VCaP (cell line): ENCODE measurements at regions not wholly inside any gene's neighbourhood (a gene's known extent, or its start where the extent isn't known, plus 50 kb on each side); places are given as distances from the start of the nearest gene placed in this dataset.
A peak's percentile ranks its signal among the peaks of the same experiment; 100 is the strongest.

Experiments
- H3K27ac ChIP-seq: fragments of 450-650 bp; 2 replicates; pipeline ENCODE4 v1.5.1; 2017
- TF ChIP-seq, protein P1 (sequence below): fragments of 450-650 bp; conservative IDR thresholded peaks from 2 replicates; pipeline ENCODE4 v1.5.1; 2017; ENCODE audit warnings: mild to moderate bottlenecking, moderate library complexity

DNA sequence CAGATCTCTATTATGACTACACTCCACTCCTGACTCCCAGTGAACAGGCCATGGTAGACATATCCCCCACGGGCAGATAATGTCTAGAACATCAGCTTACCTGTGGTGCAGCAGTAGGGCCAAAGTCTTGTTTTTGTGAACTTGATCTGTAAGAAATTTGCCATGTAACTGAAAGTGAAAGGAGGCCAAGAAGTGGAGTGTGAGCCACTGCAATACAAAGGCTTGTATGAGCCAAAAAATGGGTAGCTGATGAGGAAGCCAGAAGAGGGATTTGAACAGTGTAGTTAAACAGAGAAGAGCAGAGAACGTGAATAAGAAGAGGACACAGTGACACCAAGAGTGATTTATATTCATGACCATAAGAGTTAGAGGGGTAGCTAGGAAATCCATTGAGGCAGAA is 361.7 kb downstream of the DMRT2 start:
- TF ChIP-seq, protein P1, sequence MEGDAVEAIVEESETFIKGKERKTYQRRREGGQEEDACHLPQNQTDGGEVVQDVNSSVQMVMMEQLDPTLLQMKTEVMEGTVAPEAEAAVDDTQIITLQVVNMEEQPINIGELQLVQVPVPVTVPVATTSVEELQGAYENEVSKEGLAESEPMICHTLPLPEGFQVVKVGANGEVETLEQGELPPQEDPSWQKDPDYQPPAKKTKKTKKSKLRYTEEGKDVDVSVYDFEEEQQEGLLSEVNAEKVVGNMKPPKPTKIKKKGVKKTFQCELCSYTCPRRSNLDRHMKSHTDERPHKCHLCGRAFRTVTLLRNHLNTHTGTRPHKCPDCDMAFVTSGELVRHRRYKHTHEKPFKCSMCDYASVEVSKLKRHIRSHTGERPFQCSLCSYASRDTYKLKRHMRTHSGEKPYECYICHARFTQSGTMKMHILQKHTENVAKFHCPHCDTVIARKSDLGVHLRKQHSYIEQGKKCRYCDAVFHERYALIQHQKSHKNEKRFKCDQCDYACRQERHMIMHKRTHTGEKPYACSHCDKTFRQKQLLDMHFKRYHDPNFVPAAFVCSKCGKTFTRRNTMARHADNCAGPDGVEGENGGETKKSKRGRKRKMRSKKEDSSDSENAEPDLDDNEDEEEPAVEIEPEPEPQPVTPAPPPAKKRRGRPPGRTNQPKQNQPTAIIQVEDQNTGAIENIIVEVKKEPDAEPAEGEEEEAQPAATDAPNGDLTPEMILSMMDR: no peak
- H3K27ac ChIP-seq: no peak overlapping the region

DNA sequence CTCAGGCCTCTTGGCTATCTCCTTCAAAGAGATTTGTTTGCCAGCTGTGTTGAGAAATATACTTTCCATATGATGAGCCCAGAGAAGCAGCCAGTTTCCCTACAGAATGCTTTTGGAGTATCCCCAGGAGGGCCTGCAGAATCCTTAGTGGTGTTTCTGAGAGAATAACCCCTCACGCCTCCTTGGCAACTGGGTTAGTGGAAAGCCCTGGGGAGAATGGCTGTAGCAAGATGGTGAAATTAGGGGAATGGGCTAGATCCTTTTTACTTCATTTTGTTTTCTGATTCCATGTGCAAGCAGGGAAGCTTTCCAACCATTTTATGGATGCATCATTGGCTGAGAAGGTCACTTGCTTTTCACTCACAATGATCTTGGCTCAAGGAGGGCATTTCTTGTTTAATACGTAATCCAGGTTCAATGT is 364.6 kb downstream of the DMRT2 start:
- TF ChIP-seq, protein P1: no peak
- H3K27ac ChIP-seq: no peak overlapping the region

DNA sequence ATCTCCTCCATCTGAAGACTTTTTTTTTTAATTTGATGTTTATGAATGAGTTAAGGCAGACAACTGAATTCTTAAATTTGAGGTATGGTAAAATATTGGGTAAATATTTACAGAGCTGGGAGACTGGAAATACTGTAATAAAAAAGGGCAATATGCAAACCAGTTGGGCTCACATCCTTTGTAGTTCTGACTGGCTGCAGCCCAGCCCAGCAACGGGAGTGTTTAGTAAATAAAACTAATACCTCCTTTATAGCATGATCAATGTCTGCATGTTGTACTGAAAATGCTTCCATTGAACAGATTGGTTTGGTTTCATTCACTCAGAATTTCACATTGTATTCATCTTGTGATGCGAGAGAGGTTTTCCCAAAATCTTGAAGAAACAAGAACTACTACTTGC is 365.0 kb downstream of the DMRT2 start:
- TF ChIP-seq, protein P1: no peak
- H3K27ac ChIP-seq: no peak overlapping the region

DNA sequence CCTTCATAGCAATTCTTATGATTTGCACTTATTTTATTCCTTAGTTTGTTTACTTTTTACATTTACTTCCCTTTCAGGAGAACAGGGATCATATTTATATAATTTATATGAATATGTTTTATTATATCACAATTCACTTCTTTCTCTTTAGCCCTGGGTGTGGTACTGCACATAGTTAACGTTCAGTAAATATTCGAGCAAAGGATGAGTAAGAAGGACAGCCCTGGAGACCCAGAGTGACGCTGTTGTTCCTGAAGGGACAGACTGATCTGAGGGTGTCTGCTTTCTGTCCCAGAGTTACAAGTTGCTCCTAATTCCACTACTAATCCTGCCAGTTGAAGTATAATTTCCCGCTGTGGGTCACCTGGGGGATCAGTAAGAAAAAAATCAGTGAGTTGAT is 366.1 kb downstream of the DMRT2 start:
- TF ChIP-seq, protein P1: no peak
- H3K27ac ChIP-seq: no peak overlapping the region

DNA sequence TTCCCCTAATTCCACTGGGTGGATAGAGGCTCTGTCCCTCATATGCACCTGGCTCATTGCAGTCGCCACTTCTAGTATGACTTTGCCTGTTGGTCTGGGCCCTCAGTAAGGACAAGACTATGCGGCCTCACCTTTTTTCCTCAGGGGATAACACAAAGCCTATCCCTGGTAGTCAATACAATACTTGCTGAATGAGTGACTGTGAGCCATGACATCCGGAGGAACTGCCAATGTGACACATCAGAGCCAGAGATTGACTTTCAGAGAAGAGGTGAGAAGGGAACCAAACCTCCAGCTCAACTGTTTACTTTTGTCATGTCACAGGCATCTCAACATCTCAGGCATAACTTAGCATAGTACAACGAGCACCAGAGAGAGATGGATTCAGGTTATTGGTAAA is 371.3 kb downstream of the DMRT2 start:
- TF ChIP-seq, protein P1: no peak
- no peak overlapping the region for H3K27ac ChIP-seq

DNA sequence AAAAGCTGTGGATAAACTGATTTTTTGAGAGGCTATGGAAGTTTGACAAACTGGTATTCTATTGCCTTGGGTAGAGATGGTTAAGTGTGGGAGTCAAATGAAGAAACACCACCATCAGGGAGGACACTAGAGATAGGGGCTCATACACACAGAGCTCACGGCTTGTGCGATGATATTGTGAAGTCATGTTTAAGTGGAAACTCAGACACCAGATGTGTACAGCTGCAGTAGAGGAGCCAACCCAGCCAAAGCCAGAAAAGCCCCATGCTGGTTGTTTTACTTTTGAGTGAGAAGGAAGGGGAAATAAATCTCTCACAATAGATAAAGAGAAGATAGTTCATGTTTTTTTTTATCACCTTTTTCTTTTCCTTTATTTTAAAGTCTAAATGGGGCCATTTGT is 377.7 kb downstream of the DMRT2 start:
- TF ChIP-seq, protein P1: no peak
- no peak overlapping the region for H3K27ac ChIP-seq

DNA sequence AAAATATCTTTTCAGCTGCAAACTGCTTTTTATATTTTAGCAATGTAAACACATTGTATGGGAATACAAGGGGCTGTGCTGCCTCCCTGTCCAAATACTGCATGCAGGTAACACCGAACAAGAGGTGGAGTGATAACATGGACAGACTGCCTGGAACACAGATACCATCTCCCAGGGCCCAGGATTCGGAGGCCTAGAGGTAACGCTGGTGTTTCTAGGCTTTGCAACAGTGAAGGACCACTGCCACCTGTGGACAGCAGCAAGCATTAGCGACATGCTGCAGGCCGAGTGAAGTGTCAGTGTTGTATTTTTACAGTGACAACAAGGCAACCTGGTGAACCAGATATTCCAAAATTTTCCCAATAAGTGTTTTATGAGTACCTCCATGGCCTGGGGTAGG is 379.1 kb downstream of the DMRT2 start:
- H3K27ac ChIP-seq: no peak overlapping the region
- TF ChIP-seq, protein P1: peak; percentile 77

DNA sequence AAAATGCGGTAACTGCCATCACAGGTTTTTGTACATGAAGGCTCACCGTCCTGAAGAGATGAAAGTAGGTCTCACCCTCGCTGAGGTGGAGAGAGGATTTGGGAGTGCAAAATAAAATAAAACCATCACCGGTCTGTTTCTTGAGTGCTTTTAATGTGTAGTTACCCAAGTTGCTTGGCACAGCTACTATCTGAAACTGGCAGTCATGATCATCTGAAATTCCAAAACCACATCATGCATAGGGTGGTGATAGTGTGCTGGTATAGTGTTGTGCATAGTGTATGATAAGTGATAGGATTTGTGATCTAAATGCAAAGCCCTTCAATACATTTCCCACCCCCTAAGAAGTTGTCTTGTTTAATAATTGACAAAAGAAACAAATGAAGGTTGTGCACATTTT is 381.3 kb downstream of the DMRT2 start:
- no peak overlapping the region for H3K27ac ChIP-seq
- TF ChIP-seq, protein P1: no peak
